Thyroid gland (tissue), 4 donors: ENCODE measurements at regions not wholly inside any gene's neighbourhood (a gene's known extent, or its start where the extent isn't known, plus 50 kb on each side); places are given as distances from the start of the nearest gene placed in this dataset.

Experiments used
- DNase-seq, 2 donors: peaks; one replicate each; pipeline ENCODE4 v3.0.0-alpha.2; 2019
- H3K27ac ChIP-seq, 3 donors: fragments of 200-600 bp; sonication (generic); 1 replicate in 2 of 3; 2 replicates in 1 of 3; pipeline ENCODE4 v1.5.1; 2016 to 2019; ENCODE audit warnings: mild to moderate bottlenecking in 1 of 3, moderate library complexity in 1 of 3
- H3K27me3 ChIP-seq: fragments of 200-600 bp; sonication (generic); one replicate; pipeline ENCODE4 v1.5.1; 2019
- H3K36me3 ChIP-seq, 2 donors: fragments of 200-600 bp; sonication (generic); one replicate each; pipeline ENCODE4 v1.5.1; 2016 to 2019
- H3K4me1 ChIP-seq, 2 donors: fragments of 200-600 bp; sonication (generic); one replicate each; pipeline ENCODE4 v1.5.1; 2017 to 2019
- H3K4me3 ChIP-seq, 3 donors: fragments of 200-600 bp; sonication (generic); replicated peaks in 1 of 3; 1 replicate in 2 of 3; 2 replicates in 1 of 3; pipeline ENCODE4 v1.5.1; 2016; ENCODE audit warnings: mild to moderate bottlenecking in 1 of 3
- H3K9me3 ChIP-seq: fragments of 200-600 bp; sonication (generic); one replicate; pipeline ENCODE4 v1.5.1; 2017
- POLR2A ChIP-seq, 2 donors: fragments of 450-650 bp; IDR thresholded peaks; one replicate each; pipeline ENCODE4 v1.6.1; 2017; ENCODE audit warnings: antibody characterized with exemption in 2 of 2, mild to moderate bottlenecking in 2 of 2, moderate library complexity in 1 of 2
- WGBS, 2 donors: methylation state at CpG; one replicate each; pipeline ENCODE4 v1.1.5; 2017; 5-methylcytosine and 5-hydroxymethylcytosine counted together
- intact Hi-C: fragments of 100-400 bp; cut with DNase I; formaldehyde crosslinking; loops from one replicate; pipeline ENCODE4 v1.15.1; 2023
- TF ChIP-seq, protein P1 (sequence below), 6 experiments: fragments of 200-600 bp in 3 of 6; fragments of 450-650 bp in 3 of 6; sonication (generic) in 3 of 6; IDR thresholded peaks; one replicate each; pipeline ENCODE4 v1.5.1; 2016 to 2019; ENCODE audit warnings: antibody characterized with exemption in 6 of 6, mild to moderate bottlenecking in 2 of 6, inconsistent platforms in 1 of 6, moderate library complexity in 1 of 6

DNA sequence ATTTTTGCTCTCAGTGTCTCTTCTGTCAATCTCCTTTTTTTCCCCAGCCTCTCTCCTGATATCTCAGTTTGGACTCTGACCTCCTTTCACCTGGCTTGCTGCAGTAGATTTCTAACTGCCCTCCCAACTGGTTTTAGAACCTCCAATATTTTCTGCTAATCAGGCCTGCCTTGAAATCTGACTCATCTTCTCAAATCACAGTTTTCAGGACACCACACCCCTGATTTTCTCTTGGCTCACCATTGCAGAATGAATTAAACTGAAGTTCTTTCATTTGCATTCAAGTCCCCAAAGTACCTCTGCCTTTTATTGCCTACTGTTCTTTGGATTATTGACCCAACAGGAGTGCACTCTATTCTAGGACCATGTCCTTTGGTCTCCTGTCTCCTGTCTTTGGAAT, 310.4 kb upstream of the TRPC7 start:
- H3K27me3 ChIP-seq = no peaks in the 10 kb centered on the region
- H3K27ac ChIP-seq = no peak overlapping the region
- H3K4me3 ChIP-seq = no peak overlapping the region
- no peaks in the 10 kb centered on the region for H3K9me3 ChIP-seq
- no peak for DNase-seq
- TF ChIP-seq POLR2A (IDR thresholded peaks at IDR 0.05) = no peak
- TF ChIP-seq, protein P1, sequence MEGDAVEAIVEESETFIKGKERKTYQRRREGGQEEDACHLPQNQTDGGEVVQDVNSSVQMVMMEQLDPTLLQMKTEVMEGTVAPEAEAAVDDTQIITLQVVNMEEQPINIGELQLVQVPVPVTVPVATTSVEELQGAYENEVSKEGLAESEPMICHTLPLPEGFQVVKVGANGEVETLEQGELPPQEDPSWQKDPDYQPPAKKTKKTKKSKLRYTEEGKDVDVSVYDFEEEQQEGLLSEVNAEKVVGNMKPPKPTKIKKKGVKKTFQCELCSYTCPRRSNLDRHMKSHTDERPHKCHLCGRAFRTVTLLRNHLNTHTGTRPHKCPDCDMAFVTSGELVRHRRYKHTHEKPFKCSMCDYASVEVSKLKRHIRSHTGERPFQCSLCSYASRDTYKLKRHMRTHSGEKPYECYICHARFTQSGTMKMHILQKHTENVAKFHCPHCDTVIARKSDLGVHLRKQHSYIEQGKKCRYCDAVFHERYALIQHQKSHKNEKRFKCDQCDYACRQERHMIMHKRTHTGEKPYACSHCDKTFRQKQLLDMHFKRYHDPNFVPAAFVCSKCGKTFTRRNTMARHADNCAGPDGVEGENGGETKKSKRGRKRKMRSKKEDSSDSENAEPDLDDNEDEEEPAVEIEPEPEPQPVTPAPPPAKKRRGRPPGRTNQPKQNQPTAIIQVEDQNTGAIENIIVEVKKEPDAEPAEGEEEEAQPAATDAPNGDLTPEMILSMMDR (IDR thresholded peaks at IDR 0.05) = no peak
- intact Hi-C loops = no loop called here
- H3K4me1 ChIP-seq = no peaks in the 10 kb centered on the region
- no peaks in the 10 kb centered on the region for H3K36me3 ChIP-seq

DNA sequence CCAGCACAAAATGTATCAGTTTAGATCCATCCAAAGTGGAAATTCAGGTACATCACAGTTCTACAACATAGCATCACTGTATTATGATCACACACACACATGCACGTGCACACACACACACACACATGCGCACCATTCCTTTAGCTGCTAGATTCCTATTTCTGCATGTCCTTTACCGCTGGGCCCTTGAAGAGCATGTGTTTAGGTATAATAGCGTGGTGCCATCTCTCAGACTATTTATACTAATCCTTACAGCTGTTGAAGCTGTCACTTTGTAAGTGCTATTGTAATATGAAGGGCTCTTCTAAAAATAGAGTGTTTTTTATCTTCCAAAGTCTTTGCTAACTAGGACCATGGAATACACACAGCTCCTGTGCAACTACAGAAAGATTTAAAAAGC, 308.8 kb upstream of the TRPC7 start:
- no peaks in the 10 kb centered on the region for H3K9me3 ChIP-seq
- 86 to 90% methylated on average over 4 of the region's 4 CpGs for WGBS, 2 donors

DNA sequence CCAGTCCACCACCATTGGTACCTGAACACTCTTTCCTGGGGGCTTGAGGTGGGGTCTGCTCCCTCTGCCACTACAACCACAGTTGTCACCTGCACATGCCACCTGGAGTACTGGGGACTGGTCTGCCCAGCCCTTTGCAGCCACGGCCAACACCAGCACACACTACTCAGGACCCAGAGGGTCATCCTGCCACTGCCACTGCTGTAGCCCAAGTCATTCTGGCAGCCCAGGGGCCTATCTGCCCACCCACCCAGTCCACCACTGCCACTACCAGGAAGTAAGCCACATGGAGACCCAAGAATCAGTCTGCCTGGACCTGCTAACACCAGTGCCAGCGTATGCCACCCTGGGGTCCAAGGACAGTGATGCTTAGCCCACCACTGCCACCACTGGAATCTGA, 302.4 kb upstream of the TRPC7 start:
- intact Hi-C loops = no loop called here
- Histone ChIP-seq H3K36me3 (no peaks in the 10 kb centered on the region), H3K4me1 (no peaks in the 10 kb centered on the region), H3K27me3 (no peaks in the 10 kb centered on the region), H3K4me3 (no peak overlapping the region), H3K9me3 (no peaks in the 10 kb centered on the region), H3K27ac (no peak overlapping the region)
- no peak for DNase-seq
- TF ChIP-seq POLR2A (IDR thresholded peaks at IDR 0.05) = no peak
- TF ChIP-seq, protein P1 (IDR thresholded peaks at IDR 0.05) = no peak
- 85 to 90% methylated on average over 1 to 2 of the region's 2 CpGs for WGBS, 2 donors

More for the DNA sequence above, 308.8 kb upstream of the TRPC7 start:
- H3K27ac ChIP-seq = no peak overlapping the region
- H3K36me3 ChIP-seq = no peaks in the 10 kb centered on the region
- no peaks in the 10 kb centered on the region for H3K27me3 ChIP-seq
- H3K4me1 ChIP-seq = no peaks in the 10 kb centered on the region
- H3K4me3 ChIP-seq = no peak overlapping the region
- no peak for TF ChIP-seq POLR2A (IDR thresholded peaks at IDR 0.05)
- TF ChIP-seq, protein P1 (IDR thresholded peaks at IDR 0.05) = no peak
- DNase-seq = no peak
- intact Hi-C loops = no loop called here

DNA sequence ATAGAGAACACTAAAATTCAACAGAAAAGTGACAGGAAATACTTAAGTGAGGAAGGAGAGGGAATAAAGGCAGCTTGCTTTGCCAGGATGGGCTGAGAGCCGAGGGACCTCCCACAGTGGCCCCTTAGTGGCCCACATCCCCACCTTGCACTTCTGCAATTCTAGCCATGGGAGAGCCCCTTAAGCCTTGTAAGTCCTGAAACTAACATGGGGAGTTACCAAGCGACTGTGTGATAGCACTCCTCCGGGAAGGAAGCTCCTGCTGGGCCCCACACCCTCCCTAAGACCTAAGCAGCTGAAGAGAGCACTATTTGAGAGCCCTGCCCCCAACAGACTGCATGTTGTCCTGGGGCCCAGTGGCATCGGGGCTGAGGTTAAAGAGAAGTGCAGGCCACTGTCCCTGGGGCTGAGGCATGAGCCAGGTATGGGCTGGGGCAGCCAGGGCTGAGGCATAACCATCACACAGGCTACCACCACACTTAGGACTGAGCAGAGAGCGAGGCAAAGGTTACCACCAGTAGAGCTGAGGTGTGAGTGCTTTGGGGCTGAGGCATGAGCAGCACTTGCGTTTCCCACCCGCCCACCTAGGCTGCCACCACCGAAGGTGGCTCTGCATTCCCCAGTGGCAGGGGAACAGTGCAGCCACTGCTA, 301.8 kb upstream of the TRPC7 start:
- intact Hi-C loops = no loop called here
- H3K27ac ChIP-seq = no peak overlapping the region
- H3K4me1 ChIP-seq = no peaks in the 10 kb centered on the region
- H3K27me3 ChIP-seq = no peaks in the 10 kb centered on the region
- 45 to 52% methylated on average over 4 of the region's 8 CpGs for WGBS, 2 donors
- TF ChIP-seq, protein P1 (IDR thresholded peaks at IDR 0.05) = no peak
- TF ChIP-seq POLR2A (IDR thresholded peaks at IDR 0.05) = no peak
- H3K4me3 ChIP-seq = no peak overlapping the region
- no peaks in the 10 kb centered on the region for H3K9me3 ChIP-seq
- no peaks in the 10 kb centered on the region for H3K36me3 ChIP-seq
- DNase-seq = no peak

DNA sequence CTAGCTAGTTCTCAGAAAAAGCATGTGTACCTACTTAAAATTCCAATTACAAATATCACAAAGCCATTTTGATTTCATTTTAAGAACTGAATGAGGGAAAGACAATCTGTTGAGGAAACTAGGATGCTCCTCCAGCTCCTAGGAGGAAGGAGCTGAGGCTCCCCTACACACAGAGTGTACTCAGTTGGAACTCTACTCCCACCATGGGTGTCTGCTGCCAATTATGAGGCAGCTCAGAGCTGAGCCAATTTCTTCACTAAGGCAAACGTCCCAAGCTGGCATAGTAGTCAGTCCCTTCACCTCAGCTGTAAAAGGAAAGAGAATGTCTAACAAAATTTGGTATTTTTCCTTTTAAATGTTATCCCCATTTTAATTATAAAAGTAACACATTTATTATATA, 300.0 kb upstream of the TRPC7 start:
- Histone ChIP-seq H3K27me3 (no peaks in the 10 kb centered on the region), H3K4me1 (no peaks in the 10 kb centered on the region), H3K9me3 (no peaks in the 10 kb centered on the region), H3K27ac (no peak overlapping the region), H3K4me3 (no peak overlapping the region), H3K36me3 (no peaks in the 10 kb centered on the region)
- intact Hi-C loops = no loop called here
- no peak for TF ChIP-seq POLR2A (IDR thresholded peaks at IDR 0.05)
- TF ChIP-seq, protein P1 (IDR thresholded peaks at IDR 0.05) = no peak
- DNase-seq = no peak
- 32 to 43% methylated on average over 1 of the region's 1 CpG for WGBS, 2 donors
